OCI-LY3 (cell line): ENCODE measurements at regions not wholly inside any gene's neighbourhood (a gene's known extent, or its start where the extent isn't known, plus 50 kb on each side); places are given as distances from the start of the nearest gene placed in this dataset.

Experiments used
- EZH2phosphoT487 ChIP-seq: fragments of 200-600 bp; shearing (Covaris generic); IDR thresholded peaks from 2 replicates; pipeline ENCODE4 v1.6.1; 2018; ENCODE audit warnings: antibody characterized with exemption, mixed run types, low read depth
- TF ChIP-seq, protein P1 (sequence below): fragments of 200-600, 300-600 bp; sonication (generic); IDR thresholded peaks from 2 replicates; pipeline ENCODE4 v1.5.1; 2014; ENCODE audit warnings: antibody characterized with exemption, low read length, low read depth

DNA sequence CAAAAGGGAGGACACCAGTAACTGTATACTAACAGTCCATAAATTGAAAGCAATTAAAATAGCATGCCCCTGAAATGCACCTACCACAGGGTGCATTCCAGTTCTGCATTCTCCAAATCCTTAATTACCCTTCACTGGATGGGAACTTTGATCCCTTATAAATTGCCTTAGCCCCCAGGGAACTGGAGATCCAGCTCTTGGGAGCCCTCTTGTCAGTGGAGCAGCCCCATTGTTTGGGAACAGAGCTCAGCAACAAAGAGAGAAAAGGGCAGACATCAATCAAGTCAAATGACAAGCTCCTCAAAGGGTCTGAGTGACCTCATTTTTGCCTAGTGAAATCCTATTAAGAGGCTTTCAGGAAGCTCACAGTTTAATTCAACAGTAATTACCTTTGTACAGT, 472.6 kb downstream of the XPNPEP1 start:
- TF ChIP-seq, protein P1, sequence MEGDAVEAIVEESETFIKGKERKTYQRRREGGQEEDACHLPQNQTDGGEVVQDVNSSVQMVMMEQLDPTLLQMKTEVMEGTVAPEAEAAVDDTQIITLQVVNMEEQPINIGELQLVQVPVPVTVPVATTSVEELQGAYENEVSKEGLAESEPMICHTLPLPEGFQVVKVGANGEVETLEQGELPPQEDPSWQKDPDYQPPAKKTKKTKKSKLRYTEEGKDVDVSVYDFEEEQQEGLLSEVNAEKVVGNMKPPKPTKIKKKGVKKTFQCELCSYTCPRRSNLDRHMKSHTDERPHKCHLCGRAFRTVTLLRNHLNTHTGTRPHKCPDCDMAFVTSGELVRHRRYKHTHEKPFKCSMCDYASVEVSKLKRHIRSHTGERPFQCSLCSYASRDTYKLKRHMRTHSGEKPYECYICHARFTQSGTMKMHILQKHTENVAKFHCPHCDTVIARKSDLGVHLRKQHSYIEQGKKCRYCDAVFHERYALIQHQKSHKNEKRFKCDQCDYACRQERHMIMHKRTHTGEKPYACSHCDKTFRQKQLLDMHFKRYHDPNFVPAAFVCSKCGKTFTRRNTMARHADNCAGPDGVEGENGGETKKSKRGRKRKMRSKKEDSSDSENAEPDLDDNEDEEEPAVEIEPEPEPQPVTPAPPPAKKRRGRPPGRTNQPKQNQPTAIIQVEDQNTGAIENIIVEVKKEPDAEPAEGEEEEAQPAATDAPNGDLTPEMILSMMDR, result no peak
- TF ChIP-seq EZH2phosphoT487, result no peak
